ENCODE measurements at regions not wholly inside any gene's neighbourhood (a gene's known extent, or its start where the extent isn't known, plus 50 kb on each side); places are given as distances from the start of the nearest gene placed in this dataset.

DNA sequence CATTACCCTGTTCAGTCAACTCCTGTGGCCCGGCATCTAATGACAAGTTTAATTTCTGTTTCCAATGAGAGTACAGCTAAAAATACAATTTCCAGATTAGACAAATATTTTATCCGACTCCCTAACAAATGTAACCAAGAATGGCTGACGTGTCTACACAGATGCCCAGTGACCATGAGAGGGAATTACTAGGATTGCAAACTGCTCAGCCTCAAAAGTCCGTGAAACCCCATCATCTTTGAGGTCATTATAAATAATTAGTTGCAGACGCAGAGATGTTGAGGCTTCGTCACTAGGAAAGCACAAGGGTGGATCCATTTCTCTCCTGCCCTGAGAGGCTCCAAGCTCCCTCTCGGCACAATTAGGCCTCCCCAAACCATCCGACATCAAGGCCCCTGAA lies 104.1 kb upstream of the ZNF507 start:
- H3K4me1 ChIP-seq (ENCODE audit: control insufficient read depth, insufficient read depth, low read length), result no peaks in the 10 kb centered on the region
- no peak overlapping the region for H3K9ac ChIP-seq (ENCODE audit: low read length)
- no peaks in the 10 kb centered on the region for H3K27me3 ChIP-seq (ENCODE audit: control insufficient read depth, insufficient read depth, low read length)
- H3K36me3 ChIP-seq (ENCODE audit: control insufficient read depth, insufficient read depth, low read length), result no peaks in the 10 kb centered on the region
- H3K9me3 ChIP-seq (ENCODE audit: control insufficient read depth, insufficient read depth, low read depth, low read length), result no peaks in the 10 kb centered on the region
- no peak overlapping the region for H3K4me3 ChIP-seq (ENCODE audit: low read depth, low read length)
- no peak overlapping the region for H3K27ac ChIP-seq (ENCODE audit: low read depth, low read length)

DNA sequence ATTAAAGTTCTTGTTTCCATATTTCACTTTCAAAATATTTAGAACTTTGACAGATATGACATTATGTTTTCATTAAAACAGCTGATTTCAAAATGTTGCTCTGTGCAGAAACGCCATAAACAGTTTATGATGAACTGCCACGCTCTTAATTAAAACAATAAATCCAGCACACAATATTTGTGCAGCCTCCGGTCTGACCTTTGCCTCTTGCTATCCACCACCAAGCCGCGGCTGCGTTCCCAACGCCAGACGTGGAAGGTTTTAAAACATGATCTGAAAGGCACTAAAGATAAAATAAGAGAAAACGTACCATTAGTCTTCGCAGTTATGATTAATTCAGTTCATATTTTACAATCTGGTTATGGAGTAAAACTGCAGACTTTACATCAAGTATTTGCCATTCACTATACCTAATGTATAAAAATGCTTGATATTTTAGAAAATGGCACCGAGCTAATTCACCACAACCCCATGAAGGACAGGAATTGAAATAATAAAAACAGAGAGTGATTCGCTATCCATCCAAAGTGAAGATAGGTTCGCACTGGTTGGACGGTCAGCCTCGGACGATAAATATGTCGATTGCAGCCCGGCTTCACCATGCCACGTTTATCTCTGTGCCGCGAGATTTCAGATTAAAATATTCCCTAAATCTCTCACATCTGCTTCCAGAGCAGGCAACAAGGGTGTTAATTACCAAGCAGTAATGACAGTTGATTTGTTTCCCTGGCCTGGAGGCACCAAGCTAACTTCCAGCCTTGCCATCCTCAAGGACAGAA lies 103.3 kb upstream of the ZNF507 start:
- Histone ChIP-seq H3K4me1 (ENCODE audit: control insufficient read depth, insufficient read depth, low read length) (no peaks in the 10 kb centered on the region), H3K36me3 (ENCODE audit: control insufficient read depth, insufficient read depth, low read length) (no peaks in the 10 kb centered on the region), H3K4me3 (ENCODE audit: low read depth, low read length) (no peak overlapping the region), H3K27ac (ENCODE audit: low read depth, low read length) (no peak overlapping the region), H3K9me3 (ENCODE audit: control insufficient read depth, insufficient read depth, low read depth, low read length) (no peaks in the 10 kb centered on the region), H3K9ac (ENCODE audit: low read length) (no peak overlapping the region), H3K27me3 (ENCODE audit: control insufficient read depth, insufficient read depth, low read length) (no peaks in the 10 kb centered on the region)

DNA sequence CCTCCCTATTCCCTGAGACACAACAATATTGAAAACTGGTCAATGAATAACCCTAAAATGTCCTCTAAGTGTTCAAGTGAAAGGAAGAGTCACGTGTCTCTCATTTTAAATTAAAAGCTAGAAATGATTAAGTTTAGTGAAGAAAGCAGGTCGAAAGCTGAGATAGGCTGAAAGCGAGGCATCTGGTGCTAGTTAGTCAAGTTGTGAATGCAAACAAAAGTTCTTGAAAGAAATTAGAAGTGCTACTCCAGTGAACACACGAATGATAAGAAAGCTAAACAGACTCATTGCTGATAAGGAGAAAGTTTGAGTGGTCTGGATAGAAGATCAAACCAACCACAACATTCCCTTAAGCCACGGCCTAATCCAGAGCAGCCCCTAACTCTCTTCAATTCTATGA lies 99.4 kb upstream of the ZNF507 start:
- no peaks in the 10 kb centered on the region for H3K4me1 ChIP-seq (ENCODE audit: control insufficient read depth, insufficient read depth, low read length)
- no peak overlapping the region for H3K4me3 ChIP-seq (ENCODE audit: low read depth, low read length)
- H3K36me3 ChIP-seq (ENCODE audit: control insufficient read depth, insufficient read depth, low read length), result no peaks in the 10 kb centered on the region
- H3K9me3 ChIP-seq (ENCODE audit: control insufficient read depth, insufficient read depth, low read depth, low read length), result no peaks in the 10 kb centered on the region
- H3K9ac ChIP-seq (ENCODE audit: low read length), result no peak overlapping the region
- H3K27me3 ChIP-seq (ENCODE audit: control insufficient read depth, insufficient read depth, low read length), result no peaks in the 10 kb centered on the region
- no peak overlapping the region for H3K27ac ChIP-seq (ENCODE audit: low read depth, low read length)

DNA sequence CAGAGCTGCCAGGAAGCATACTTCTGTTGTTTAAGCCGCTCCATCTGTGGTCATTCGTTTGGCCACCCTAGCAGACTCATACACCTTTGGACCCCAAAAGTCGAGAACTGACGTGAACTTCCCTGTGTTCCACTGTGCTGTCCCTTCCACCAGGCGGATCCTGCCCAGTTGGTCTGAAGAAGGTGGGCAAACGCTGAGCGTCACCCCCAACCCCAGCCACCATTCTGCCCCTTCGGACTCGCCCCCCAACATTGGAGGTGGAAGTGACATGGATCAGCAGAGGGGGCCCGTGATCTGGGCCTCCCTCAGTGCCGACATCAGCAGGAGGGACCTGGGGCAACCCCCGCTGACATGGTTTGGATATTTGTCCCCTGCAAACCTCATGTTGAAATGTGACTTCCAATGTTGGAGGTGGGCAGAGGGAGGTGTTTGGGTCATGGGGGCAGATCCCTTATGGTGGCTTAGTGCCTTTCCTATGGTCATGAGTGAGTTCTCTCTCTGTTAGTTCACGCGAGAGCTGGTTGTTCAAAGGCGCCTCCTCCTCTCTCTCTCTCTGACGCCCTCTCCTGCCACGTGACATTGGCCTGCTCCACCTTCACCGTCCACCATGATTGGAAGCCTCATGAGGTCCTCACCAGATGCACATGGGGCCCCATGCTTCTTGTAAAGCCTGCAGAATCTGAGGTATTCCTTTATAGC lies 93.6 kb upstream of the ZNF507 start:
- Histone ChIP-seq H3K4me3 (ENCODE audit: low read depth, low read length) (no peak overlapping the region), H3K36me3 (ENCODE audit: control insufficient read depth, insufficient read depth, low read length) (no peaks in the 10 kb centered on the region), H3K9me3 (ENCODE audit: control insufficient read depth, insufficient read depth, low read depth, low read length) (no peaks in the 10 kb centered on the region), H3K27ac (ENCODE audit: low read depth, low read length) (no peak overlapping the region), H3K9ac (ENCODE audit: low read length) (no peak overlapping the region), H3K4me1 (ENCODE audit: control insufficient read depth, insufficient read depth, low read length) (no peaks in the 10 kb centered on the region), H3K27me3 (ENCODE audit: control insufficient read depth, insufficient read depth, low read length) (no peaks in the 10 kb centered on the region)

DNA sequence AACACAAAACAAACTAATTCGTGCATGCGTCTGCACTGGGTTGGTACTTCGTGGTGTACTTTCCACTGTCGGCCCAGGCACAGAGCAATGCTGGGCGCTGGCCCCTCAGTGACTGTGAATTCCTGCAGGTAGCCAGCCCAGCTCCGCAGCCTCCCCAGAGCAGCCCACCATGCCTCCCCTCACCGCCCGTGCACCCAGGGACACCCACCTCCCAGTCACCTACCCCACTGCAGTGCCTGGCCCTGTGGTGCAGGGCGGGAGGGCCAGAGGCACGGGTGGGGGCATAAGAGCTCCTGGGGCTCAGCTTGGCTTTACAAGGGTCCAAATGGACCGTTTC lies 93.1 kb upstream of the ZNF507 start:
- no peak overlapping the region for H3K9ac ChIP-seq (ENCODE audit: low read length)
- H3K9me3 ChIP-seq (ENCODE audit: control insufficient read depth, insufficient read depth, low read depth, low read length), result no peaks in the 10 kb centered on the region
- H3K4me1 ChIP-seq (ENCODE audit: control insufficient read depth, insufficient read depth, low read length), result no peaks in the 10 kb centered on the region
- H3K27me3 ChIP-seq (ENCODE audit: control insufficient read depth, insufficient read depth, low read length), result no peaks in the 10 kb centered on the region
- no peak overlapping the region for H3K27ac ChIP-seq (ENCODE audit: low read depth, low read length)
- no peak overlapping the region for H3K4me3 ChIP-seq (ENCODE audit: low read depth, low read length)
- H3K36me3 ChIP-seq (ENCODE audit: control insufficient read depth, insufficient read depth, low read length), result no peaks in the 10 kb centered on the region

DNA sequence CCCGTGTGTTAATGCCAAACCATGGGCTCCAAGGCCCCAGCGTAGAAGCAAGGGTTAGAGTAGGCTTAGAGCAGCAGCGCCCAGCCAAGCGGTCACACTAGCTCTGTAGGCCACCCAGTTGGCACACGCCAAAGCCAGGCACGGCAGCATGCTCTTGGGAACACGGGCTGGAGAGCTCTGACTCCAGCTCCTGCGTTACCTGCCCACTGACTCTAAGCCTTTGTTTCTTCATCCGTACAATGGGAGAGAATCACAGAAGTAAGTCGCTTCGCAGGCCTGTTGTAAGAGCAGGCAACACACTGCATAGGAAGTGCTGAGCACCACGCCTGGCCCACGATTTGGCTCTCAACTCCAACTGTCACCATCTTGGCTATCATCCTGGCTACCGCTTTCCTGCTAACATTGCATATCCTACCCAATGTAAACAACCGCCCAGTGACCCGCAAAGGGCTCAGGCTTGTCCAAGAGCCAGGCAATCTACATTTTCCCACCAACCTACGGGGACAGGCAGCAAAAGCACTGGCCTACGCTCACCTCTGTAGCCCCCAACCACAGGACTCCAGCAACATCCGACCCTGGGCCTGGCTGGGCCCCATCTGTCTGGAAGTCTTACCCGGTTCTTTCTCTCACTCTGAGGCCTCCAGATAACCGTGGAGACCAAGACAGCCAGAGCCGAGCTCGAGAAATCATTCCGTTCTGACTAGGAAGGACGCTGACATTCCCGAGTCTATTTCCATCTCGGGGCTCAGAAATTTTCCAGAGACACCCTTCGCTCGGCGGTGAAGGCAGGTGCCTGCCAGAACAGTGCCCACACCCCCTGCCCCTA lies 91.5 kb upstream of the ZNF507 start:
- Histone ChIP-seq H3K4me3 (ENCODE audit: low read depth, low read length) (no peak overlapping the region), H3K4me1 (ENCODE audit: control insufficient read depth, insufficient read depth, low read length) (no peaks in the 10 kb centered on the region), H3K36me3 (ENCODE audit: control insufficient read depth, insufficient read depth, low read length) (no peaks in the 10 kb centered on the region), H3K27ac (ENCODE audit: low read depth, low read length) (no peak overlapping the region), H3K9me3 (ENCODE audit: control insufficient read depth, insufficient read depth, low read depth, low read length) (no peaks in the 10 kb centered on the region), H3K9ac (ENCODE audit: low read length) (no peak overlapping the region), H3K27me3 (ENCODE audit: control insufficient read depth, insufficient read depth, low read length) (no peaks in the 10 kb centered on the region)

DNA sequence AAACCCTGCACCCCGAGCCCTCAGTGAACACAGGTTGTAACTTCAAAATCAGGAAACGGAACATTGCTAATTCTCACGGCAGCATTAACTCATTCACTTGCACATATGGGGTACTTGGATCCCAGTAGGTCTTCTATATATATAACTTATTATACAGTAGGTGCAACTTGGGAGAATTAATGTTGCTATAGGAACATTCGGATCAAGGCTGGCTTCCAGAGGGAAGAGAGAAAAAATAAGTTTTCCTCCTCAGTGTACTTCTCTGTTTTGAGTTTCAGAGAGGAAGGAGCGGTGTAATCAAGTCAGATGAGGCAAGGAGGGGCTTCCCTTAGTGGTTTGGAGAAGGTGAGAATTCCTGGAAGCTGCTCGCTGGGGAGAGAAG lies 90.9 kb upstream of the ZNF507 start:
- Histone ChIP-seq H3K36me3 (ENCODE audit: control insufficient read depth, insufficient read depth, low read length) (no peaks in the 10 kb centered on the region), H3K27ac (ENCODE audit: low read depth, low read length) (no peak overlapping the region), H3K4me3 (ENCODE audit: low read depth, low read length) (no peak overlapping the region), H3K9ac (ENCODE audit: low read length) (no peak overlapping the region), H3K4me1 (ENCODE audit: control insufficient read depth, insufficient read depth, low read length) (no peaks in the 10 kb centered on the region), H3K9me3 (ENCODE audit: control insufficient read depth, insufficient read depth, low read depth, low read length) (no peaks in the 10 kb centered on the region), H3K27me3 (ENCODE audit: control insufficient read depth, insufficient read depth, low read length) (no peaks in the 10 kb centered on the region)

DNA sequence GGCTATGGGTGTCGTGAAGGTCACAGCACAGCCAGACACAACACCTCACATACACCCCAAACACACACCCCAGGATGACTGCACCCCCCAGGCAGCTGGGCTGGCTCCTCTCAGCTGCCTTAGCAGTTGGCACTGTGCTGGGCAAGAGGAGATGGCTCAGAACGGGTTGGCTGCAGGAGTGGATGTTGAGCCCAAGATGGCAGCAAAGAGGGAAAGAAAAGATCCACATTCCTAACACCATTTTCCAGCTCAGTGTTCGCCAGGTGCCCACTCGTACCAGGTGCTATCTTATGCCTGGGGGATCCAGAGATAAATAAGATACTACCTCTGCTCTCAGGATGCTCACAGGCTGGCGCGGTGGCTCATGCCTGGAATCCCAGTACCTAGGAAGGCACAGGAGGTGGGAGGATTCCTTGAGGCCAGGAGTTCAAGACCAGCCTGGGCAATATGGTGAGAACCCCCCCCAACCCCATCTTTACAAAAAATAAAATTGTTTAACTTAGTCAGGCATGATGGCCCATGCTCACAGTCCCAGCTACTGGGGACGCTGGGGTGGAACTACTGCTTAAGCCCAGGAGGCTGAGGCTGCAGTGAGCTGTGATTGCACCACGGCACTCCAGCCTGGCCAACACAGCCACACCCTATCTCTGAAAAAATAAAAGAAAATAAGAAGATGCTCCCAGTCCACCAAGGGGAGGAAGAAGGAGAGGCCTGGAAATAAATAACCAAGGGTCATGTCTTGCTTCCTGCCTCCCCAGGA lies 89.7 kb upstream of the ZNF507 start:
- Histone ChIP-seq H3K27ac (ENCODE audit: low read depth, low read length) (no peak overlapping the region), H3K4me3 (ENCODE audit: low read depth, low read length) (no peak overlapping the region), H3K9ac (ENCODE audit: low read length) (no peak overlapping the region), H3K4me1 (ENCODE audit: control insufficient read depth, insufficient read depth, low read length) (no peaks in the 10 kb centered on the region), H3K36me3 (ENCODE audit: control insufficient read depth, insufficient read depth, low read length) (no peaks in the 10 kb centered on the region), H3K9me3 (ENCODE audit: control insufficient read depth, insufficient read depth, low read depth, low read length) (0 out of 2 replicates have a peak, but pooled peaks cover 2% of the 10 kb centered on the region), H3K27me3 (ENCODE audit: control insufficient read depth, insufficient read depth, low read length) (no peaks in the 10 kb centered on the region)

DNA sequence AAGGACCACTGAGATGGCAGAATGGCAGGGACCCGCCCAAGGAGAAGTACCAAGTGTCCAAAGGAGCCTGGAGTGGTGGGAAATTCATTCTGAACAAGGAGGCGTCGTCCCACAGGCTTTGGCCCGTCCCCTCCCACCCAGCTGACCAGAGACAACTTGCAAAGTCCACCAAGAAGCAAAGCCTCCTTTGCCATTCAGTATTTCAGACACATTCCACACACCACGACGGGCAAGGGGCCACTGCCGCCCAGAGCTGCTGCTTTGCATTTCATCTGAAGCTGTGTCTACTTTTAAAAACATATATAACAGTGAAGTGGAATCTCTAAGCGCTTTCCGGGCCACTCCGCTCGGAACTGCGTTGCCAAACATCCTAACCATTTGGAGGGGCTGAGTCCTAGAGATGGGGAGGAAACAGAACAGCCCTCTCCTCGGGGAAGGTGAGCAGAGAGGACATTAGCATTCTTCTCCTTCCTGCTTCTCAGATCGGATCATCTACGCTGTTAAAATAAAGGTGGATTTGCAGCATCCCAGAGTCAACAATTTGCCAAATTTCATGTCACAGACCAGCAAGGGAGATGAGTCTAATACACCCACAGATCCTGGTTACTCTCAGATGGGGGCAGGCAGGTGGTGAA lies 89.0 kb upstream of the ZNF507 start:
- 0 out of 2 replicates have a peak, but pooled peaks cover 2% of the 10 kb centered on the region for H3K9me3 ChIP-seq (ENCODE audit: control insufficient read depth, insufficient read depth, low read depth, low read length)
- no peak overlapping the region for H3K4me3 ChIP-seq (ENCODE audit: low read depth, low read length)
- H3K4me1 ChIP-seq (ENCODE audit: control insufficient read depth, insufficient read depth, low read length), result no peaks in the 10 kb centered on the region
- H3K27ac ChIP-seq (ENCODE audit: low read depth, low read length), result no peak overlapping the region
- no peaks in the 10 kb centered on the region for H3K27me3 ChIP-seq (ENCODE audit: control insufficient read depth, insufficient read depth, low read length)
- H3K9ac ChIP-seq (ENCODE audit: low read length), result no peak overlapping the region
- H3K36me3 ChIP-seq (ENCODE audit: control insufficient read depth, insufficient read depth, low read length), result no peaks in the 10 kb centered on the region

DNA sequence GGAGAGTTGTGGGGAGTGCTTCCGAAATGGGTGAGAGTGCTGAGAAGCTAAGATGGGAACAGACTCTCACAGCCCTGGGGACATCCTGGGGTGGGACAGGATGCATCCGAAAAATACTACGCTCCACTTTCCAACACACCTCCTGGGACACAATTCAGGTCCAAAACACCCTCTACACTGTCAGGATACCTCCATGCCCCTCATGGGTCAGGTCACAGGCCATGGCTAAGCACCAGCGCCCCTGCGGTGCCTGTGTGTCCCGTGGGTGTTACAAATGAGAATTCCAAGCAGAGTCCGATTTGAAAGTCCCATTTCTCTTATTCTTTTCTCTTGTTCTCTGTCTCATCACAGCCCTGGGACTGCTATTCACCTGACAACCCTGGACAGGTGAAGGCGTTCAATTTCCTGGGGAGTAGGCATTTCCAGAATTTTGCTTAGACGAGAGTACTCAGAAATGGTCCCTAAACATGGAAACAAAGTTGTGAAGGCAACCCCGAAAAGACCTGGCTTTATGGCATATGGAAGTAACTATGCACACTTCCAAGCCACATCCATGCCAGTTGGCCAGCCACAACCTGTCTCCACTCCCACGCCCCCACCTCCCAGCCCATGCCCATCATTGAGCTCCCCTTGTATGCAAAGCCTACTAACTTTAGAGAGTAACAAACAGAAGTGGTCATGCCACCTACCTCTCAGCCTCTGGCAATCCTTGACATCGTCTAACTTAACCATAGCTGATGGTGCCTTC lies 87.9 kb upstream of the ZNF507 start:
- H3K27me3 ChIP-seq (ENCODE audit: control insufficient read depth, insufficient read depth, low read length), result no peaks in the 10 kb centered on the region
- H3K27ac ChIP-seq (ENCODE audit: low read depth, low read length), result no peak overlapping the region
- 0 out of 2 replicates have a peak, but pooled peaks cover 2% of the 10 kb centered on the region for H3K9me3 ChIP-seq (ENCODE audit: control insufficient read depth, insufficient read depth, low read depth, low read length)
- peaks cover under 1% of the 10 kb centered on the region; the same call in 1 of the 2 replicates for H3K4me1 ChIP-seq (ENCODE audit: control insufficient read depth, insufficient read depth, low read length)
- no peak overlapping the region for H3K4me3 ChIP-seq (ENCODE audit: low read depth, low read length)
- H3K36me3 ChIP-seq (ENCODE audit: control insufficient read depth, insufficient read depth, low read length), result no peaks in the 10 kb centered on the region
- no peak overlapping the region for H3K9ac ChIP-seq (ENCODE audit: low read length)

Data from HUES6 (cell line).